WTC11 (cell line): ENCODE measurements at regions not wholly inside any gene's neighbourhood (a gene's known extent, or its start where the extent isn't known, plus 50 kb on each side); places are given as distances from the start of the nearest gene placed in this dataset.

Experiments
- CREM ChIP-seq: sonication (generic); formaldehyde crosslinking; IDR thresholded peaks from 2 replicates; pipeline ENCODE4 v1.8.1; 2022; ENCODE audit warnings: mild to moderate bottlenecking, missing genetic modification reagents, moderate library complexity
- CTCF ChIP-seq: fragments of 200-600 bp; IDR thresholded peaks from 2 replicates; pipeline ENCODE4 v1.8.0; 2022; ENCODE audit warnings: antibody characterized with exemption
- E2F4 ChIP-seq: sonication (generic); formaldehyde crosslinking; IDR thresholded peaks from 2 replicates; pipeline ENCODE4 v1.8.1; 2022; ENCODE audit warnings: low read depth, mild to moderate bottlenecking, moderate library complexity, missing genetic modification reagents, borderline replicate concordance
- EMX1 ChIP-seq: fragments of 250-450 bp; sonication (Bioruptor Pico); IDR thresholded peaks from 2 replicates; pipeline ENCODE4 v1.8.0; 2021; ENCODE audit warnings: mild to moderate bottlenecking
- MAX ChIP-seq: sonication (generic); formaldehyde crosslinking; IDR thresholded peaks from 2 replicates; pipeline ENCODE4 v1.8.0; 2022; ENCODE audit warnings: mild to moderate bottlenecking, missing genetic modification reagents
- NFYB ChIP-seq: sonication (generic); formaldehyde crosslinking; conservative IDR thresholded peaks from 2 replicates; pipeline ENCODE4 v1.8.0; 2022; ENCODE audit warnings: low read depth, missing genetic modification reagents
- NR1H2 ChIP-seq: sonication (generic); formaldehyde crosslinking; IDR thresholded peaks from 2 replicates; pipeline ENCODE4 v1.9.0; 2021; ENCODE audit warnings: mild to moderate bottlenecking, moderate library complexity, missing genetic modification reagents
- TF ChIP-seq, protein P1 (sequence below): sonication (generic); formaldehyde crosslinking; IDR thresholded peaks from 2 replicates; pipeline ENCODE4 v1.8.0; 2022; ENCODE audit warnings: mild to moderate bottlenecking, missing genetic modification reagents
- TF ChIP-seq, protein P2 (sequence below): fragments of 250-450 bp; sonication (Bioruptor Pico); IDR thresholded peaks from 2 replicates; pipeline ENCODE4 v1.9.0; 2021; ENCODE audit warnings: mild to moderate bottlenecking
- TF ChIP-seq, protein P3 (sequence below): sonication (generic); formaldehyde crosslinking; IDR thresholded peaks from 2 replicates; pipeline ENCODE4 v1.8.1; 2023; ENCODE audit warnings: mild to moderate bottlenecking, missing genetic modification reagents
- TF ChIP-seq, protein P4 (sequence below): sonication (generic); formaldehyde crosslinking; IDR thresholded peaks from 2 replicates; pipeline ENCODE4 v1.8.1; 2022; ENCODE audit warnings: low read depth, missing genetic modification reagents, borderline replicate concordance

DNA sequence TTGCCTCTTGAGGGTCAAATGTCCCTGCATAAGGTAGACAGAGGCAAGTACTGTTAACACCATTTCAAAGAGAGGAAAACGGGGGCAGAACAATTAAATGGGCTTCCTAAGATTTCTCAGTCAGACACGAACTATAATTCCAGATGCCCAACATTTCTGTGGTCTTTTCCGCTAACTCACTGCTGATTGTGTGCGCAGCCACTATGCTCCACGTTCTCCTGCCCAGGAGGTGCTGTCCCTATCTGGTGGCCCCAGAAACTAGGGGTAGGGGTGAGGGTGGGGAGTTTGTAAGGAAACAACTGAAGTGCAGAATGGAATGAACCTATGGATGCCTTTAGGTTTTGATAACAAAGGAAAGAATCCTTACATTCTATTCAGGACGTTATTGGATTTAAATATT, 86.1 kb upstream of the BACH2 start:
- TF ChIP-seq NR1H2 (CRISPR knock-in tag) (no peak), MAX (no peak), EMX1 (CRISPR knock-in tag) (no peak), CTCF (no peak), CREM (CRISPR knock-in tag) (no peak), NFYB (no peak), E2F4 (CRISPR knock-in tag) (no peak)
- TF ChIP-seq, protein P1, sequence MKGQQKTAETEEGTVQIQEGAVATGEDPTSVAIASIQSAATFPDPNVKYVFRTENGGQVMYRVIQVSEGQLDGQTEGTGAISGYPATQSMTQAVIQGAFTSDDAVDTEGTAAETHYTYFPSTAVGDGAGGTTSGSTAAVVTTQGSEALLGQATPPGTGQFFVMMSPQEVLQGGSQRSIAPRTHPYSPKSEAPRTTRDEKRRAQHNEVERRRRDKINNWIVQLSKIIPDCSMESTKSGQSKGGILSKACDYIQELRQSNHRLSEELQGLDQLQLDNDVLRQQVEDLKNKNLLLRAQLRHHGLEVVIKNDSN (CRISPR knock-in tag) = no peak
- TF ChIP-seq, protein P2, sequence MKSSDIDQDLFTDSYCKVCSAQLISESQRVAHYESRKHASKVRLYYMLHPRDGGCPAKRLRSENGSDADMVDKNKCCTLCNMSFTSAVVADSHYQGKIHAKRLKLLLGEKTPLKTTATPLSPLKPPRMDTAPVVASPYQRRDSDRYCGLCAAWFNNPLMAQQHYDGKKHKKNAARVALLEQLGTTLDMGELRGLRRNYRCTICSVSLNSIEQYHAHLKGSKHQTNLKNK (CRISPR knock-in tag) = no peak
- TF ChIP-seq, protein P3, sequence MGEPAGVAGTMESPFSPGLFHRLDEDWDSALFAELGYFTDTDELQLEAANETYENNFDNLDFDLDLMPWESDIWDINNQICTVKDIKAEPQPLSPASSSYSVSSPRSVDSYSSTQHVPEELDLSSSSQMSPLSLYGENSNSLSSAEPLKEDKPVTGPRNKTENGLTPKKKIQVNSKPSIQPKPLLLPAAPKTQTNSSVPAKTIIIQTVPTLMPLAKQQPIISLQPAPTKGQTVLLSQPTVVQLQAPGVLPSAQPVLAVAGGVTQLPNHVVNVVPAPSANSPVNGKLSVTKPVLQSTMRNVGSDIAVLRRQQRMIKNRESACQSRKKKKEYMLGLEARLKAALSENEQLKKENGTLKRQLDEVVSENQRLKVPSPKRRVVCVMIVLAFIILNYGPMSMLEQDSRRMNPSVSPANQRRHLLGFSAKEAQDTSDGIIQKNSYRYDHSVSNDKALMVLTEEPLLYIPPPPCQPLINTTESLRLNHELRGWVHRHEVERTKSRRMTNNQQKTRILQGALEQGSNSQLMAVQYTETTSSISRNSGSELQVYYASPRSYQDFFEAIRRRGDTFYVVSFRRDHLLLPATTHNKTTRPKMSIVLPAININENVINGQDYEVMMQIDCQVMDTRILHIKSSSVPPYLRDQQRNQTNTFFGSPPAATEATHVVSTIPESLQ (CRISPR knock-in tag) = no peak
- TF ChIP-seq, protein P4, sequence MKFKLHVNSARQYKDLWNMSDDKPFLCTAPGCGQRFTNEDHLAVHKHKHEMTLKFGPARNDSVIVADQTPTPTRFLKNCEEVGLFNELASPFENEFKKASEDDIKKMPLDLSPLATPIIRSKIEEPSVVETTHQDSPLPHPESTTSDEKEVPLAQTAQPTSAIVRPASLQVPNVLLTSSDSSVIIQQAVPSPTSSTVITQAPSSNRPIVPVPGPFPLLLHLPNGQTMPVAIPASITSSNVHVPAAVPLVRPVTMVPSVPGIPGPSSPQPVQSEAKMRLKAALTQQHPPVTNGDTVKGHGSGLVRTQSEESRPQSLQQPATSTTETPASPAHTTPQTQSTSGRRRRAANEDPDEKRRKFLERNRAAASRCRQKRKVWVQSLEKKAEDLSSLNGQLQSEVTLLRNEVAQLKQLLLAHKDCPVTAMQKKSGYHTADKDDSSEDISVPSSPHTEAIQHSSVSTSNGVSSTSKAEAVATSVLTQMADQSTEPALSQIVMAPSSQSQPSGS (CRISPR knock-in tag) = no peak
